GM12892 (cell line): ENCODE measurements at regions not wholly inside any gene's neighbourhood (a gene's known extent, or its start where the extent isn't known, plus 50 kb on each side); places are given as distances from the start of the nearest gene placed in this dataset.

ENCODE experiments used
- DNase-seq: peaks from one replicate; pipeline ENCODE4 v3.0.0; 2011; ENCODE audit not compliant: insufficient read length
- FAIRE-seq: peaks from 2 replicates; lab custom pipeline; 2011; peaks lifted over from hg19 to GRCh38; lab: Jason Lieb, UNC
- POLR2A ChIP-seq: IDR thresholded peaks from 2 replicates; pipeline ENCODE4 v1.6.1; 2011; ENCODE audit warnings: low read depth, low read length, control low read depth
- POLR2AphosphoS5 ChIP-seq: IDR thresholded peaks from 2 replicates; pipeline ENCODE4 v1.6.1; 2011; ENCODE audit warnings: low read depth, low read length, control low read depth
- TAF1 ChIP-seq: IDR thresholded peaks from 2 replicates; pipeline ENCODE4 v1.6.1; 2011; ENCODE audit warnings: low read depth, mild to moderate bottlenecking, control low read depth, low read length, borderline replicate concordance

GRCh38 chr14:44283836-44284235 is 223.2 kb downstream of the FSCB start:
- TF ChIP-seq POLR2AphosphoS5 (no peak), TAF1 (no peak), POLR2A (no peak)
- DNase-seq (no peak), FAIRE-seq (no peak)

DNA sequence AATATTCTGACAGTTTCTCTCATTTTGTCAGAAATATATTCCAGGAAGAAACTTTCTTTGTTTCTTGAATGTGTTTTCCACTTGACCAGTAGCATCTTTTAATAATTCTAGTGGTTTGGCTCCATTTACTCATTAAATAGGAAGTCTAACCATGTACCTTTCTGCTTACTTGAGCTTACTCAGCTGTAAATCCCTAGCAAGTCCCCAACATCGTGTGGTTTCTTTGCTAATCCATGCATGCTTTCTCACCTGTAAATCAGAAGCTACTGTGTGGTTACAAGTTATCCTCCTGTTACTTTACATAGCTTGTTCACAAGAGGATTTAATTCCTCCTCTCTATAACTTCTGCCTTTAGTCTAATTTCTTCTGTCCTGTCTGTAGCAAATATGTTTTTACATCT is 227.7 kb downstream of the FSCB start:
- FAIRE-seq = no peak
- TF ChIP-seq POLR2A = no peak
- no peak for TF ChIP-seq TAF1
- TF ChIP-seq POLR2AphosphoS5 = no peak
- DNase-seq = no peak

GRCh38 chr14:44271637-44272036 is 235.4 kb downstream of the FSCB start:
- TF ChIP-seq TAF1 (no peak), POLR2AphosphoS5 (no peak), POLR2A (no peak)
- DNase-seq (no peak), FAIRE-seq (no peak)

DNA sequence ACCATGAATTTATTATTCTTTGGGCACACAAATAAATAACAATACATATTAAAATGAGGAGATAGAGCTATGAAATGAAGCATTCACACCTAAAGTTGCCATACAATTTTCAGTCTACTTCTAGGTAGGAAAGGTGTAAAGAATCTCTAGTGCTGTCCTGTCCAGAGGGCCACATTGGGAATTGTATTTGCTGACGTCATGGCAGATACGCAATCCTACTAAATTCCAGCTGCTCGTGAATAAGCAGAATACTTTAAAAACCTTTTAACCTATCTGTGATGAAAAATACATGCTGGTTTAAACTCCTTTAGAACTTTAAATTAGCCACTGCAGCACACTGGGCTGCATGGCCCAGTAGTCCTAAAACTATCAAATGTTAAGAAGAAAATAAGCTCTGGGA is 236.1 kb downstream of the FSCB start:
- no peak for TF ChIP-seq TAF1
- TF ChIP-seq POLR2AphosphoS5 = no peak
- TF ChIP-seq POLR2A = no peak
- DNase-seq (no peak), FAIRE-seq (no peak)

DNA sequence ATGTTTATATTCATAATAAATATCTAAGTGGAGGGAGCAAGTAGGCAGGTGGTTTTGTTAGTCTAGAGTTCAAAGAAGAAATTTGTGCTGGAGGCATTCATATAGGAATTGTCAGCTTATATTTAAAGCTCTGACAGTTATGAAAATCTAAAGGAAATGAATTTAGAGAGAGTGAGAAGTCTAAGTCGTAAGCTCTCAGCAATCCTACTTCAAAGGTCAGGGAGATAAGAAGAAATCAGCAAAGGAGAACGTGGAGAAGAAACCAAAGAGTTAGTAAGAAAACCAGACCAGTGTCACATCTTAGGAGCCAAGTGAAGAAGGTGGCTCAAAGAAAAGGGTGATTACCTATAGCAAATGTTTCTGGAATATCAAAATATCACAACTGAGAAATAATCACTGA is 241.8 kb downstream of the FSCB start:
- FAIRE-seq (no peak), DNase-seq (no peak)
- TF ChIP-seq TAF1 = no peak
- no peak for TF ChIP-seq POLR2A
- no peak for TF ChIP-seq POLR2AphosphoS5

DNA sequence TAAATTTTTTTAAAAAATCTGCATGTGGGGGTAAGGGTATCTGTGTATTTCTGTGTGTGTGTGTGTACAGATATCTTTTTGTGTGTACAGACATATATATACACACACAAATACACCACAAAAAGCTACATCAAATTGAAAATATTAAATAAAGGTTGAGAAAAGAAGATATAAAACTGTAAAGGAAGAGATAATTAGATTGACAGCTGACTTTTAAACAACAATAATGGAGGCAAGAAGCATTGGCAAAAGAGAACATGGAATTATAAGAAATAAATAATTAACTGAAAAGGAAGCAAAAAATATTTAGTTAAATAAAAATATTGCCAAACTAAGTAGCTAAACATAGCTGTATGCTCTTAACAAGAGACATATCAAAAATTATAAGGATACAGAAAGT is 291.4 kb downstream of the FSCB start:
- FAIRE-seq (no peak), DNase-seq (no peak)
- TF ChIP-seq POLR2A (no peak), TAF1 (no peak), POLR2AphosphoS5 (no peak)

DNA sequence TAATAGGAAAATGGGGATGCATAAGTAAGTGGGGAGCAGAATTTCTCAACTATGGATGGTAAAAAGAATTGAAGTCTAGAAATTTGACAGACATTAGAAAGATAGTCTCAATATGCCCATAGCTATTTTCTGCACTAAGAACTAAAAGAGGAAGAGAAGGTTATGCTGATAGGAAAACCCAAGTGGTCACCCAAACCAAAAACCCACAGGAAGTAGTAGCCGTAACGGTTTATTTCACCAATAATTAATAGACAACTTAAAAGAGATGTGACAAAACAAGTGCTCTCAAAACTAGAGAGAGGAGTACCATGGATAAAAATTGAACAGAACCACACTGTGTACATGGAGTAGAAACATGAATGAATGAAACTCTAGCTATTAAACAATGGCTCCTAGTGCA is 295.4 kb downstream of the FSCB start:
- no peak for DNase-seq
- FAIRE-seq = no peak
- TF ChIP-seq POLR2A (no peak), TAF1 (no peak), POLR2AphosphoS5 (no peak)

DNA sequence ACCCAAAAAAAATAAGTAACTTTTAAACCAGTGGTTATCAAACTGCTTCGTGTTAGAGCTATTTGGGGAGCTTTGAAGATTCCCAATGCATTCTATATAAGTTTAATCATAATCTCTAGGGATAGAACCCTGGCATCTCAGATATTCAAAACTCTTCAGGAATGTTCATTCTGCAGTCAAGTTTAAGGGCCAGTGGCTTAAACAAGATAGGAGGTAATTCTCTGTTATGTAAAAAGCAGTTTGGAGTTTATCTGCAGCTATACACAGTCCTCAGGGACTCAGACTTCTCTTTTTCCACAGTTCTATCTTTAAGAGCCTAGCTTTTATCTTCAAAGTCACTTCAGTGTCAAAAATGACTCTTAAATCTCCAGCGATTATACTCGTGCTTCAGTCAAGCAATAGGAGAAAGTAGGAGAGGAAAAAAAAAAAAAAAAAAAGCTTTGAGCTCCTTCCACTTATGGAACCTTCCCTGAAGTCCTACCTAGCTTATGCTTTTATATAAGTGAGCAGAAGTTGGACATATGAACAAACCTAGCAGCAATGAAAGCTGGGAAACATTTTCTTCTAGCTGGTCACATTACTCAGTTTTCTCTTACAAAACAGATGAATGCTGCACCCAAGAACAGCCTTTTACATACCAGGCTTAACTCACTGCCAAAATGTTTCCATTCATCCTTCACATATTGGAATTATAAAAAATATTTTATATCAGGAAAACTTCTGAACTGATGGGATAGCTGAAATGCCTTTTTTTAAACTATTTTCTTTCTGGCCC is 302.8 kb downstream of the FSCB start:
- FAIRE-seq = no peak
- TF ChIP-seq POLR2AphosphoS5 = no peak
- TF ChIP-seq TAF1 = no peak
- TF ChIP-seq POLR2A = no peak
- no peak for DNase-seq

DNA sequence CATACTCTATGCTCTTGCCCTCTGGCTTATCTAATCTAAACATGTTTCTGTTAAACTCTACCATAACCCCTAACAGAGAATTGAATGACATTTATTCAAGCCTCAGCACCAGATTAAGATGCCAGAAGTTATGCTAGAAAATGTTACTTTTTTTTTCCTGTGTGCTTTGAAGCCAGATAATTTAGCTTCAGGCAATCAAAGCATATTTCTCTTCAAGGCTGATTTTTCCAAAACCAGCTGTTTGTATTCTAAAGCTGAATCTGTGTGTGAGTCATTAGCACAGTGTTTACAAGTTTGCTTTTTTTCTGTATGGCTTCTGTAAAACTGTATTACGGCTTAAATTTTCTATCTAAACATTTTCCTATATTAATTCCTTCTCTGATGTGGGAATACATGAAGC is 326.1 kb downstream of the FSCB start:
- DNase-seq (no peak), FAIRE-seq (no peak)
- no peak for TF ChIP-seq POLR2A
- TF ChIP-seq TAF1 = no peak
- no peak for TF ChIP-seq POLR2AphosphoS5

DNA sequence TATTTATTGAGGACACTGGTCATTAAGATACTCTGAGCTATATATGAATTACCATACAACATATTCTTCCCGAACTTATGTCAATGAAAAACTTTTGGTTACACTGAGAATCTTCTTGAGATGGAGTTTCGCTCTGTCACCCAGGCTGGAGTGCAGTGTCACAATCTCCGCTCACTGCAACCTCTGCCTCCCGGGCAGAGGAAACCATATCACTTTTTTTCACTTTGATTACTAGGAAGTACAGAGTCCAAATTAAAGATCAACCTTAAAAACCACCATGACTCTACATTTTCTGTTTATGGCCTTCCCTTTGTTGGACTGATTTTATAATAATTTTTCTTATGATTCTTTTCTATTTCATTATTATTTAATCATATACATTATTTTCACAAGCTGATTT is 336.5 kb downstream of the FSCB start:
- no peak for DNase-seq
- no peak for FAIRE-seq
- TF ChIP-seq POLR2AphosphoS5 (no peak), TAF1 (no peak), POLR2A (no peak)

DNA sequence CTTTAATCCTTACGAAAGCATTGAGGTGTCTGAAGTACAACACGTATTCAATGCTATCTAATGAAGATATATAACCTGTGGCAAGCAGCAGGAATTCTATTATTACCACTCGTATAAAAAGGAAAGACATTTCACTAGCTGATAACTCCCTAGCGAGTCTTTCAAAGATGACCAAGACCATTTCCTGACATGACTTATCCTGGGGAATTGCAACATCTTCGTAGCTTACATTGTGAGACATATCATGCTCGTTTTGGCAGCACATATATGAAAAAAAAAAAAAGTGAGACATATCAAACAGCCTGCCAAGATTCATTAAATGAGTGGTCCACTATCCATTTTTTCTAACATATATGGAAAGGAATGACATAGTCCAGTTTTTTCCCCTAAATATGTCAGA is 337.0 kb downstream of the FSCB start:
- FAIRE-seq = no peak
- TF ChIP-seq TAF1 (no peak), POLR2AphosphoS5 (no peak), POLR2A (no peak)

GRCh38 chr14:44168566-44168965 is 338.5 kb downstream of the FSCB start:
- TF ChIP-seq POLR2AphosphoS5 (no peak), POLR2A (no peak), TAF1 (no peak)
- no peak for DNase-seq

More for the DNA sequence above, 337.0 kb downstream of the FSCB start:
- no peak for DNase-seq

More at GRCh38 chr14:44168566-44168965, 338.5 kb downstream of the FSCB start:
- FAIRE-seq = no peak
